ENCODE measurements at regions not wholly inside any gene's neighbourhood (a gene's known extent, or its start where the extent isn't known, plus 50 kb on each side); places are given as distances from the start of the nearest gene placed in this dataset.

- Histone ChIP-seq H3K36me3 (ENCODE audit: insufficient read depth, low read length) (no peaks in the 10 kb centered on the region), H3K9ac (ENCODE audit: insufficient read length) (no peak overlapping the region), H3K4me3 (no peak overlapping the region), H3K9me3 (ENCODE audit: low read depth, low read length) (no peaks in the 10 kb centered on the region), H3K27ac (no peak overlapping the region)
- no peak for TF ChIP-seq POLR2AphosphoS5 (IDR thresholded peaks at IDR 0.05; ENCODE audit: borderline replicate concordance, low read depth, low read length)
- TF ChIP-seq EZH2 (IDR thresholded peaks at IDR 0.05), result no peak
- no peak for TF ChIP-seq FOXP2 (optimal IDR thresholded peaks at IDR 0.05; ENCODE audit: control extremely low read depth, extremely low read length, insufficient read depth)
- DNase-seq (ENCODE audit: low read depth, low spot score), result no peak
Measured at GRCh38 chr3:82103241-82103640, 341.8 kb upstream of the GBE1 start.

- Histone ChIP-seq H3K9me3 (ENCODE audit: low read depth, low read length) (no peaks in the 10 kb centered on the region), H3K27ac (no peak overlapping the region), H3K36me3 (ENCODE audit: insufficient read depth, low read length) (no peaks in the 10 kb centered on the region), H3K9ac (ENCODE audit: insufficient read length) (no peak overlapping the region), H3K4me3 (no peak overlapping the region)
- no peak for DNase-seq (ENCODE audit: low read depth, low spot score)
- TF ChIP-seq FOXP2 (optimal IDR thresholded peaks at IDR 0.05; ENCODE audit: control extremely low read depth, extremely low read length, insufficient read depth) (no peak), EZH2 (IDR thresholded peaks at IDR 0.05) (no peak), POLR2AphosphoS5 (IDR thresholded peaks at IDR 0.05; ENCODE audit: borderline replicate concordance, low read depth, low read length) (no peak)
Measured at GRCh38 chr3:82100378-82100777, 338.9 kb upstream of the GBE1 start.

GRCh38 chr3:82093641-82094040 lies 332.2 kb upstream of the GBE1 start:
- no peak for TF ChIP-seq EZH2 (IDR thresholded peaks at IDR 0.05)
- TF ChIP-seq POLR2AphosphoS5 (IDR thresholded peaks at IDR 0.05; ENCODE audit: borderline replicate concordance, low read depth, low read length), result no peak
- TF ChIP-seq FOXP2 (optimal IDR thresholded peaks at IDR 0.05; ENCODE audit: control extremely low read depth, extremely low read length, insufficient read depth), result no peak
- no peak overlapping the region for H3K27ac ChIP-seq
- H3K9ac ChIP-seq (ENCODE audit: insufficient read length), result no peak overlapping the region
- H3K9me3 ChIP-seq (ENCODE audit: low read depth, low read length), result no peaks in the 10 kb centered on the region
- H3K4me3 ChIP-seq, result no peak overlapping the region
- DNase-seq (ENCODE audit: low read depth, low spot score), result no peak
- H3K36me3 ChIP-seq (ENCODE audit: insufficient read depth, low read length), result no peaks in the 10 kb centered on the region

GRCh38 chr3:82088749-82089148 lies 327.3 kb upstream of the GBE1 start:
- no peaks in the 10 kb centered on the region for H3K36me3 ChIP-seq (ENCODE audit: insufficient read depth, low read length)
- no peak overlapping the region for H3K9ac ChIP-seq (ENCODE audit: insufficient read length)
- H3K4me3 ChIP-seq, result no peak overlapping the region
- no peak overlapping the region for H3K27ac ChIP-seq
- H3K9me3 ChIP-seq (ENCODE audit: low read depth, low read length), result no peaks in the 10 kb centered on the region
- TF ChIP-seq EZH2 (IDR thresholded peaks at IDR 0.05), result no peak
- TF ChIP-seq POLR2AphosphoS5 (IDR thresholded peaks at IDR 0.05; ENCODE audit: borderline replicate concordance, low read depth, low read length), result no peak
- no peak for TF ChIP-seq FOXP2 (optimal IDR thresholded peaks at IDR 0.05; ENCODE audit: control extremely low read depth, extremely low read length, insufficient read depth)
- no peak for DNase-seq (ENCODE audit: low read depth, low spot score)

- no peak overlapping the region for H3K4me3 ChIP-seq
- no peak for TF ChIP-seq POLR2AphosphoS5 (IDR thresholded peaks at IDR 0.05; ENCODE audit: borderline replicate concordance, low read depth, low read length)
- no peak for TF ChIP-seq EZH2 (IDR thresholded peaks at IDR 0.05)
- TF ChIP-seq FOXP2 (optimal IDR thresholded peaks at IDR 0.05; ENCODE audit: control extremely low read depth, extremely low read length, insufficient read depth), result no peak
- no peak overlapping the region for H3K27ac ChIP-seq
- no peak overlapping the region for H3K9ac ChIP-seq (ENCODE audit: insufficient read length)
- no peaks in the 10 kb centered on the region for H3K36me3 ChIP-seq (ENCODE audit: insufficient read depth, low read length)
- no peaks in the 10 kb centered on the region for H3K9me3 ChIP-seq (ENCODE audit: low read depth, low read length)
- DNase-seq (ENCODE audit: low read depth, low spot score), result no peak
Measured at GRCh38 chr3:82087958-82088357, 326.5 kb upstream of the GBE1 start.

GRCh38 chr3:82085851-82086475 lies 324.5 kb upstream of the GBE1 start:
- TF ChIP-seq EZH2 (IDR thresholded peaks at IDR 0.05) (no peak), POLR2AphosphoS5 (IDR thresholded peaks at IDR 0.05; ENCODE audit: borderline replicate concordance, low read depth, low read length) (no peak)
- Histone ChIP-seq H3K9ac (ENCODE audit: insufficient read length) (no peak overlapping the region), H3K27ac (no peak overlapping the region), H3K4me3 (no peak overlapping the region), H3K9me3 (ENCODE audit: low read depth, low read length) (no peaks in the 10 kb centered on the region), H3K36me3 (ENCODE audit: insufficient read depth, low read length) (no peaks in the 10 kb centered on the region)
- DNase-seq (ENCODE audit: low read depth, low spot score), result no peak

GRCh38 chr3:82085356-82085755 lies 323.9 kb upstream of the GBE1 start:
- Histone ChIP-seq H3K27ac (no peak overlapping the region), H3K36me3 (ENCODE audit: insufficient read depth, low read length) (no peaks in the 10 kb centered on the region), H3K4me3 (no peak overlapping the region; the same call in 1 of the 2 replicates), H3K9me3 (ENCODE audit: low read depth, low read length) (no peaks in the 10 kb centered on the region), H3K9ac (ENCODE audit: insufficient read length) (no peak overlapping the region)
- DNase-seq (ENCODE audit: low read depth, low spot score), result no peak
- TF ChIP-seq EZH2 (IDR thresholded peaks at IDR 0.05) (no peak), FOXP2 (optimal IDR thresholded peaks at IDR 0.05; ENCODE audit: control extremely low read depth, extremely low read length, insufficient read depth) (no peak)

GRCh38 chr3:82084824-82085223 lies 323.4 kb upstream of the GBE1 start:
- peak overlapping the region; percentile 42; the same call in 1 of the 2 replicates for H3K27ac ChIP-seq
- no peak for DNase-seq (ENCODE audit: low read depth, low spot score)
- no peak overlapping the region for H3K9ac ChIP-seq (ENCODE audit: insufficient read length)

GRCh38 chr3:82082796-82083195 lies 321.4 kb upstream of the GBE1 start:
- H3K9ac ChIP-seq (ENCODE audit: insufficient read length), result no peak overlapping the region
- H3K4me3 ChIP-seq, result no peak overlapping the region
- no peak for TF ChIP-seq FOXP2 (optimal IDR thresholded peaks at IDR 0.05; ENCODE audit: control extremely low read depth, extremely low read length, insufficient read depth)
- no peak for TF ChIP-seq POLR2AphosphoS5 (IDR thresholded peaks at IDR 0.05; ENCODE audit: borderline replicate concordance, low read depth, low read length)
- TF ChIP-seq EZH2 (IDR thresholded peaks at IDR 0.05), result no peak
- H3K9me3 ChIP-seq (ENCODE audit: low read depth, low read length), result no peaks in the 10 kb centered on the region
- DNase-seq (ENCODE audit: low read depth, low spot score), result no peak
- H3K27ac ChIP-seq, result no peak overlapping the region
- H3K36me3 ChIP-seq (ENCODE audit: insufficient read depth, low read length), result no peaks in the 10 kb centered on the region

More at GRCh38 chr3:82084824-82085223, 323.4 kb upstream of the GBE1 start:
- Histone ChIP-seq H3K4me3 (peak overlapping the region; percentile 19; the same call in 1 of the 2 replicates), H3K36me3 (ENCODE audit: insufficient read depth, low read length) (no peaks in the 10 kb centered on the region), H3K9me3 (ENCODE audit: low read depth, low read length) (no peaks in the 10 kb centered on the region)
- no peak for TF ChIP-seq EZH2 (IDR thresholded peaks at IDR 0.05)
- no peak for TF ChIP-seq POLR2AphosphoS5 (IDR thresholded peaks at IDR 0.05; ENCODE audit: borderline replicate concordance, low read depth, low read length)
- no peak for TF ChIP-seq FOXP2 (optimal IDR thresholded peaks at IDR 0.05; ENCODE audit: control extremely low read depth, extremely low read length, insufficient read depth)

Measured in SK-N-MC (cell line).